Hepatocyte (in vitro differentiated cells): ENCODE measurements at regions not wholly inside any gene's neighbourhood (a gene's known extent, or its start where the extent isn't known, plus 50 kb on each side); places are given as distances from the start of the nearest gene placed in this dataset.

ENCODE experiments used
- EZH2phosphoT487 ChIP-seq: fragments of 200-600 bp; sonication (generic); IDR thresholded peaks from one replicate; pipeline ENCODE4 v1.6.1; 2018; ENCODE audit warnings: antibody characterized with exemption, mild to moderate bottlenecking, low read depth, moderate library complexity; ENCODE audit not compliant: unreplicated experiment, severe bottlenecking
- TF ChIP-seq, protein P1 (sequence below): fragments of 200-600 bp; sonication (generic); IDR thresholded peaks from 2 replicates; pipeline ENCODE4 v1.5.1; 2016; ENCODE audit warnings: antibody characterized with exemption, mild to moderate bottlenecking; ENCODE audit not compliant: poor library complexity

- TF ChIP-seq, protein P1, sequence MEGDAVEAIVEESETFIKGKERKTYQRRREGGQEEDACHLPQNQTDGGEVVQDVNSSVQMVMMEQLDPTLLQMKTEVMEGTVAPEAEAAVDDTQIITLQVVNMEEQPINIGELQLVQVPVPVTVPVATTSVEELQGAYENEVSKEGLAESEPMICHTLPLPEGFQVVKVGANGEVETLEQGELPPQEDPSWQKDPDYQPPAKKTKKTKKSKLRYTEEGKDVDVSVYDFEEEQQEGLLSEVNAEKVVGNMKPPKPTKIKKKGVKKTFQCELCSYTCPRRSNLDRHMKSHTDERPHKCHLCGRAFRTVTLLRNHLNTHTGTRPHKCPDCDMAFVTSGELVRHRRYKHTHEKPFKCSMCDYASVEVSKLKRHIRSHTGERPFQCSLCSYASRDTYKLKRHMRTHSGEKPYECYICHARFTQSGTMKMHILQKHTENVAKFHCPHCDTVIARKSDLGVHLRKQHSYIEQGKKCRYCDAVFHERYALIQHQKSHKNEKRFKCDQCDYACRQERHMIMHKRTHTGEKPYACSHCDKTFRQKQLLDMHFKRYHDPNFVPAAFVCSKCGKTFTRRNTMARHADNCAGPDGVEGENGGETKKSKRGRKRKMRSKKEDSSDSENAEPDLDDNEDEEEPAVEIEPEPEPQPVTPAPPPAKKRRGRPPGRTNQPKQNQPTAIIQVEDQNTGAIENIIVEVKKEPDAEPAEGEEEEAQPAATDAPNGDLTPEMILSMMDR = no peak
- TF ChIP-seq EZH2phosphoT487 = no peak
Observed at GRCh38 chr1:208895181-208895580, 651.0 kb upstream of the PLXNA2 start.
